ENCODE measurements at regions not wholly inside any gene's neighbourhood (a gene's known extent, or its start where the extent isn't known, plus 50 kb on each side); places are given as distances from the start of the nearest gene placed in this dataset.

DNA sequence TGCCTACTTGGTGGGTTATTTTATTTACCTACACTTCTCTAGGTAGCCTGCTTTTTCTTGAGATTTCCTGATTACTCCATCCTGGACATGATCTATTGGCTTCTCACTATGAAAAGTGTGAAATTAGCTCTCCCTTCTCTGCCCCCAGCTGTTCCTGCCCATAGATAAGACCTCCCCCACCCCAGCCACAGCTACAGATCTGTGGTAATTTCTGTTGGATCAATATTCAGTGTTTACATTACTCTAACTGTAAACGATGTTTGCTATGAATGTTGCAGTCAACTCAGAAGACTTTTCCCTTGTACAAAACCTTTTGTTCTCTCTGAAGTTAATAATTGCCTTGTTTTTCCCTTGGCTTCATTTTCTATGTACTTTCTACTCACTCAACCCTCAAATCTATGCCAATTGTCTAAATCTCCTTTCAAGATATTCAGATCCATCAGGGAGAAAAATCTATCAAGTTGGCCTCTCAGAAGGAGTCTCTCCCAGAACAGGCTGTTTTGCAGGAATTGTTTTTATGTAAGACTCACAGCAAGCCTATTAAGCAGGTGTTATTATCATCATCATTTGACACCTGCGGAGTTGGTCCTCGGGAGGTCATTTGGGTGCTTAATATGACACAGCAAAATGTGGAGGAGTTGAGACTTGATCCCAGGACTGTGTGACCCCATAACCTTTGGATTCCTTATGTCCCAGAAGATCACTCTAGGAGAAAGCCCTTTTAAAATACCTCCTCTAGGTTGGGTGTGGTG is 227.4 kb downstream of the SUDS3 start (continued):
- TF ChIP-seq HDAC1 (CRISPR knock-in tag; IDR thresholded peaks at IDR 0.05) (0 out of 2 replicates have a peak, but pooled peaks have one; percentile 16), FOSL2 (CRISPR knock-in tag; IDR thresholded peaks at IDR 0.05) (0 out of 2 replicates have a peak, but pooled peaks have one; percentile 23), LCORL (IDR thresholded peaks at IDR 0.05) (no peak), LCORL (CRISPR knock-in tag; IDR thresholded peaks at IDR 0.05) (peak; percentile 54; the same call in 1 of the 2 replicates), POGZ (CRISPR knock-in tag; IDR thresholded peaks at IDR 0.05) (peak; percentile 57), ZNF331 (CRISPR knock-in tag; IDR thresholded peaks at IDR 0.05) (peak; percentile 49; the same call in 1 of the 2 replicates), RARA (CRISPR knock-in tag; IDR thresholded peaks at IDR 0.05) (peak; percentile 65; the same call in 1 of the 2 replicates), NCOR1 (IDR thresholded peaks at IDR 0.05; ENCODE audit: borderline replicate concordance, low read length) (peak; percentile 42; the same call in 1 of the 2 replicates), KLF16 (CRISPR knock-in tag; IDR thresholded peaks at IDR 0.05) (peak in 1 of 2 experiments; percentile 86; a peak in 2 of 4 replicates), KAT2B (IDR thresholded peaks at IDR 0.05; ENCODE audit: borderline replicate concordance, low read depth, low read length) (peak; percentile 76), SMC3 (IDR thresholded peaks at IDR 0.05; ENCODE audit: low read length) (peak; percentile 3; the same call in 1 of the 2 replicates), ZNF160 (CRISPR knock-in tag; IDR thresholded peaks at IDR 0.05) (no peak), SAP130 (CRISPR knock-in tag; IDR thresholded peaks at IDR 0.05; ENCODE audit: low read depth) (peak; percentile 35; the same call in 1 of the 2 replicates), HNF4G (IDR thresholded peaks at IDR 0.05; ENCODE audit: borderline replicate concordance, low read depth, low read length) (0 out of 2 replicates have a peak, but pooled peaks have one; percentile 26), HNF4G (CRISPR knock-in tag; IDR thresholded peaks at IDR 0.05; ENCODE audit: borderline replicate concordance, low read depth) (no peak), SP140L (CRISPR knock-in tag; IDR thresholded peaks at IDR 0.05; ENCODE audit: borderline replicate concordance) (no peak), TCF7 (IDR thresholded peaks at IDR 0.05; ENCODE audit: low read depth) (peak; percentile 69), SALL1 (CRISPR knock-in tag; IDR thresholded peaks at IDR 0.05) (peak; percentile 54; the same call in 1 of the 2 replicates)
- TF ChIP-seq, protein P1, sequence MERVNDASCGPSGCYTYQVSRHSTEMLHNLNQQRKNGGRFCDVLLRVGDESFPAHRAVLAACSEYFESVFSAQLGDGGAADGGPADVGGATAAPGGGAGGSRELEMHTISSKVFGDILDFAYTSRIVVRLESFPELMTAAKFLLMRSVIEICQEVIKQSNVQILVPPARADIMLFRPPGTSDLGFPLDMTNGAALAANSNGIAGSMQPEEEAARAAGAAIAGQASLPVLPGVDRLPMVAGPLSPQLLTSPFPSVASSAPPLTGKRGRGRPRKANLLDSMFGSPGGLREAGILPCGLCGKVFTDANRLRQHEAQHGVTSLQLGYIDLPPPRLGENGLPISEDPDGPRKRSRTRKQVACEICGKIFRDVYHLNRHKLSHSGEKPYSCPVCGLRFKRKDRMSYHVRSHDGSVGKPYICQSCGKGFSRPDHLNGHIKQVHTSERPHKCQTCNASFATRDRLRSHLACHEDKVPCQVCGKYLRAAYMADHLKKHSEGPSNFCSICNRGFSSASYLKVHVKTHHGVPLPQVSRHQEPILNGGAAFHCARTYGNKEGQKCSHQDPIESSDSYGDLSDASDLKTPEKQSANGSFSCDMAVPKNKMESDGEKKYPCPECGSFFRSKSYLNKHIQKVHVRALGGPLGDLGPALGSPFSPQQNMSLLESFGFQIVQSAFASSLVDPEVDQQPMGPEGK (CRISPR knock-in tag; IDR thresholded peaks at IDR 0.05), result peak; percentile 83
- TF ChIP-seq, protein P2, sequence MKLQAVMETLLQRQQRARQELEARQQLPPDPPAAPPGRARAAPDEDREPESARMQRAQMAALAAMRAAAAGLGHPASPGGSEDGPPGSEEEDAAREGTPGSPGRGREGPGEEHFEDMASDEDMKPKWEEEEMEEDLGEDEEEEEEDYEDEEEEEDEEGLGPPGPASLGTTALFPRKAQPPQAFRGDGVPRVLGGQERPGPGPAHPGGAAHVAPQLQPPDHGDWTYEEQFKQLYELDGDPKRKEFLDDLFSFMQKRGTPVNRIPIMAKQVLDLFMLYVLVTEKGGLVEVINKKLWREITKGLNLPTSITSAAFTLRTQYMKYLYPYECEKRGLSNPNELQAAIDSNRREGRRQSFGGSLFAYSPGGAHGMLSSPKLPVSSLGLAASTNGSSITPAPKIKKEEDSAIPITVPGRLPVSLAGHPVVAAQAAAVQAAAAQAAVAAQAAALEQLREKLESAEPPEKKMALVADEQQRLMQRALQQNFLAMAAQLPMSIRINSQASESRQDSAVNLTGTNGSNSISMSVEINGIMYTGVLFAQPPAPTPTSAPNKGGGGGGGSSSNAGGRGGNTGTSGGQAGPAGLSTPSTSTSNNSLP (IDR thresholded peaks at IDR 0.05; ENCODE audit: low read depth, low read length), result peak; percentile 93
- TF ChIP-seq, protein P3, sequence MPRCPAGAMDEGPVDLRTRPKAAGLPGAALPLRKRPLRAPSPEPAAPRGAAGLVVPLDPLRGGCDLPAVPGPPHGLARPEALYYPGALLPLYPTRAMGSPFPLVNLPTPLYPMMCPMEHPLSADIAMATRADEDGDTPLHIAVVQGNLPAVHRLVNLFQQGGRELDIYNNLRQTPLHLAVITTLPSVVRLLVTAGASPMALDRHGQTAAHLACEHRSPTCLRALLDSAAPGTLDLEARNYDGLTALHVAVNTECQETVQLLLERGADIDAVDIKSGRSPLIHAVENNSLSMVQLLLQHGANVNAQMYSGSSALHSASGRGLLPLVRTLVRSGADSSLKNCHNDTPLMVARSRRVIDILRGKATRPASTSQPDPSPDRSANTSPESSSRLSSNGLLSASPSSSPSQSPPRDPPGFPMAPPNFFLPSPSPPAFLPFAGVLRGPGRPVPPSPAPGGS (CRISPR knock-in tag; IDR thresholded peaks at IDR 0.05), result no peak
- TF ChIP-seq, protein P4, sequence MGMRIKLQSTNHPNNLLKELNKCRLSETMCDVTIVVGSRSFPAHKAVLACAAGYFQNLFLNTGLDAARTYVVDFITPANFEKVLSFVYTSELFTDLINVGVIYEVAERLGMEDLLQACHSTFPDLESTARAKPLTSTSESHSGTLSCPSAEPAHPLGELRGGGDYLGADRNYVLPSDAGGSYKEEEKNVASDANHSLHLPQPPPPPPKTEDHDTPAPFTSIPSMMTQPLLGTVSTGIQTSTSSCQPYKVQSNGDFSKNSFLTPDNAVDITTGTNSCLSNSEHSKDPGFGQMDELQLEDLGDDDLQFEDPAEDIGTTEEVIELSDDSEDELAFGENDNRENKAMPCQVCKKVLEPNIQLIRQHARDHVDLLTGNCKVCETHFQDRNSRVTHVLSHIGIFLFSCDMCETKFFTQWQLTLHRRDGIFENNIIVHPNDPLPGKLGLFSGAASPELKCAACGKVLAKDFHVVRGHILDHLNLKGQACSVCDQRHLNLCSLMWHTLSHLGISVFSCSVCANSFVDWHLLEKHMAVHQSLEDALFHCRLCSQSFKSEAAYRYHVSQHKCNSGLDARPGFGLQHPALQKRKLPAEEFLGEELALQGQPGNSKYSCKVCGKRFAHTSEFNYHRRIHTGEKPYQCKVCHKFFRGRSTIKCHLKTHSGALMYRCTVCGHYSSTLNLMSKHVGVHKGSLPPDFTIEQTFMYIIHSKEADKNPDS (CRISPR knock-in tag; IDR thresholded peaks at IDR 0.05), result peak; percentile 83; the same call in 1 of the 2 replicates
